T follicular helper cell (primary cell): ENCODE measurements at regions not wholly inside any gene's neighbourhood (a gene's known extent, or its start where the extent isn't known, plus 50 kb on each side); places are given as distances from the start of the nearest gene placed in this dataset.

Experiments used
- DNase-seq: peaks from one replicate; pipeline ENCODE4 v3.0.0-alpha.2; 2020; ENCODE audit warnings: low read depth

DNA sequence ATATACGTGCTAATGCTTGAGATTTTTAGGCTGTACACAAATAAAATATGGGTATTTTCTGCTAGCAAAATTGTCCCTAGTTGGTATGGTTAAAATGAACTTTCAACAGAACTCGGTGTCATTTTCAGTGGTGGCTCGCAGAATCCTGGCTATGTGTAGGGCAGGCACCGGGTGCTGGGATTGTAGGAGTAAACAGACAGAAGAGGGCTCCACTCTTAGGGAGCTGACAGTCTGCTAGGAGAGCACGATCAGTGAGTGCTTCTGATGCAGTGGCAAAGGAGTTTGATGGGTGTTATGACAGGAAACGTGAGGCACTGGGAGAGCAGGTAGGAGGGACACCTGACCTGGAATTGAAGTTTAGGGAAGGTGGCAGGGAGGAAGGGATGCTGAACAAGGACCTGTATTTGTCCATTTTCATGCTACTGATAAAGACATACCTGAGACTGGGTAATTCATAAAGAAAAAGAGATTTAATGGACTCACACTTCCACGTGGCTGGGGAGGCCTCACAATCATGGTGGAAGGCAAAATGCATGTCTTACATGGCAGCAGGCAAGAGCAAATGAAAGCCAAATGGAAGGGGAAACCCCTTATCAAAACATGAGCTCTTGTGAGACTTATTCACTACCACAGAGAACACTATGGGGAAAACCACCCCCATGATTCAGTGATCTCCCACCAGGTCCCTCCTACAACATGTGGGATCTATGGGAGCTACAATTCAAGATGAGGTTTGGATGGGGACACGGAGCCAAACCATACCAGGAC is 105.4 kb upstream of the LCLAT1 start:
- DNase-seq = no peak

- DNase-seq = no peak
Observed at GRCh38 chr2:30346471-30347169, 100.4 kb upstream of the LCLAT1 start.

GRCh38 chr2:30348825-30349224 is 98.2 kb upstream of the LCLAT1 start:
- no peak for DNase-seq

DNA sequence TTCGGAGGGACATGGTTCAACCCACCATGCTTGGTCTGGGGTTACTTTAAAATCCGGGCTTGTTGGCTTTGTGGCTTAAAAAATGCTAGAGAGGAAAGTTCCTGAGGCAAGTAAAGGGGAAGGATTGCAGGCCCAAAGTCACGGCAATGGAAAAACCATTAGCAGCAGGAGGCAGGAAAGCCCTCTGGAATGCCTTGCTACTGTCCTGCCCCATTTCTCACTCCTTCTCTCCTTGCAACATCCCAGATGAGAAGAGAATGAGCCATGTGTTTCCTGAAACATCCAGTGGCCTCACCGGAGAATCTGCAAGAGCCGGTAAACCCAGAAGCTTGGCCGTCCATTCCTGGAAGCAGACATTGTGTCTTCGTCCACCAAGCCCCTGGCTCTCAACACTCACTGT is 97.4 kb upstream of the LCLAT1 start:
- DNase-seq = no peak

GRCh38 chr2:30351116-30351515 is 95.9 kb upstream of the LCLAT1 start:
- DNase-seq = no peak

GRCh38 chr2:30351949-30352348 is 95.1 kb upstream of the LCLAT1 start:
- no peak for DNase-seq

DNA sequence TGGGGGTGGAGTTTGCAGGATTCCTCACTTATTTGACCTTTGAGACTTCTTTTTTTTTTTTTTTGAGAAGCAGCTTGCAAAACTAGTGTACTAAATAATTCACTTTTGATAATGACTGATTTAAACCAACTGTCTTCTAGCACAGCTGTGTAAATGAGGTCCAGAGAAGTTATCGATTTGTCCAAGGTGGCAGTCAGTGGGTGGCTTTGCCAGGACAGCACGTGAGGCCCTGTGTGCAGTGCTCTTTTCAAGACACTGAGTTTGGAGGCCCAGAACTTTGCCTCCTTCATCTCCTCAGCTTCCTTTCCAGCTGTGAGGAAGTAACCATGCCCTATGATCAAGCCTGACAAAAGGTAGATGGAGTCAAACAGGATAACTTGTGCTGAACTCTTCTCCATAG is 92.9 kb upstream of the LCLAT1 start:
- no peak for DNase-seq

- no peak for DNase-seq
Observed at GRCh38 chr2:30354621-30355020, 92.4 kb upstream of the LCLAT1 start.

GRCh38 chr2:30355306-30355705 is 91.7 kb upstream of the LCLAT1 start:
- no peak for DNase-seq

- no peak for DNase-seq
Observed at GRCh38 chr2:30356071-30356470, 91.0 kb upstream of the LCLAT1 start.

DNA sequence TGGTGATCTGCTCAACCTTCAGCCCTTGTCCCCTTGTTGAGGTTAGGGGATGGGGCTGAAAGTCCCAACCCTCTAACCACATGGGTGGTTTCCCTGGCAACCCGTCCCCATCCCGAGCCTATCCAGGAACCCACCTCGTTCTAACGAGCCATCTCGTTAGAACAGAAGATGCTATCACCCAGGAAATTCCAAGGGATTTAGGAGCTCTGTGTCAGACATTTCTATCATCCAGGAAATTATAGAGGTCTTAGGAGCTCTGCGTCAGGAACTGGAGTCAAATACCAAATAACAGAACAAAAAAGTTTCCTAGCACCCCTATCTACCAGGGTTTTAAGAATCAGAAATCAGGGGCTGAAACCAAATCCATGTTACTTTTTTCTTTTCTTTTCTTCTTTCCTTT is 90.3 kb upstream of the LCLAT1 start:
- DNase-seq = no peak

GRCh38 chr2:30358351-30358750 is 88.7 kb upstream of the LCLAT1 start:
- no peak for DNase-seq

DNA sequence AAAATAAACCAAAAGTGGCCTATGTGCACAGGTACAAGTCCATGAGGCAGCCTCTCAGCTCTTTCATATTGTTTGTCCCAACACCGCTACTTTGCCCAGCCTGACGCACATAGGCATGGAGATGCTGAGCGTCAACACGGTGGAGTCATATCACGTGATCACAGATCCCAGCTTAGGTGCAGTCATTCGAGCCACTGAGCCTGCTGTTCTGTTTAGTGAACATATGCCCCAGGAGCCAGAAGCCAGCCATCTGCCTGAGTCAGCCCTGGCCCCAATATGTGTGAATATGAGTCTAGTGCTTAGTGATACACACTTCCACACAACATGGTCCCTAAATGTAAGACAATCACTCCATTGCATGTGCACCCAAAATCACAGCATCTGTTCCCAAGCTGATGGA is 88.2 kb upstream of the LCLAT1 start:
- no peak for DNase-seq

DNA sequence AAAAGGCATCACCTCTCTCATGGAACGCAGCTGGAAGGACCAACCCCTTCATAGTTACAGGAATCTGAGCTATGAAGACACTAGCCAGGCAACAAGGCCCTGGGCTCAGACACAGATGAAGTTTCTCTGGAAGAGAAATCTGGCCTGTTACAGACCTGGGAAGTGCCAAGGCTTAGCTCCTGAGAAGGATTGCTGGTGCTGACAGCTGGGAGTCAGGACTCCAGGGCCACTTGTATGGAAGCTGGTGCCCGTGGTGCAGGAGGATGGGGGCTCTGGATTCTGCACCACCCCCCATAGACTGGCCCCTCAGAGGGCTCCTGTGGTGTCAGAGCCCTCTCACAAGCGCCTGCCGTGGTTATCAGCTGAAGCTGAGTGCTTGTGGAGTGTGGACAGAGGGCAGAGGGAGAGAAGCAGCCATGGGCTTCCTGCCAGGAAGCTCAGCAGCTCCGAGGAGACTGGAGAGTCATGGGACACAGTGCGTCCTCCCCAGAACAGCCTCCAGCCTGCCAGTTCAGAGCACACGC is 87.3 kb upstream of the LCLAT1 start:
- DNase-seq = no peak

- DNase-seq = no peak
Observed at GRCh38 chr2:30361751-30362394, 85.2 kb upstream of the LCLAT1 start.

GRCh38 chr2:30362468-30363081 is 84.5 kb upstream of the LCLAT1 start:
- no peak for DNase-seq

GRCh38 chr2:30363406-30363805 is 83.6 kb upstream of the LCLAT1 start:
- DNase-seq = no peak

DNA sequence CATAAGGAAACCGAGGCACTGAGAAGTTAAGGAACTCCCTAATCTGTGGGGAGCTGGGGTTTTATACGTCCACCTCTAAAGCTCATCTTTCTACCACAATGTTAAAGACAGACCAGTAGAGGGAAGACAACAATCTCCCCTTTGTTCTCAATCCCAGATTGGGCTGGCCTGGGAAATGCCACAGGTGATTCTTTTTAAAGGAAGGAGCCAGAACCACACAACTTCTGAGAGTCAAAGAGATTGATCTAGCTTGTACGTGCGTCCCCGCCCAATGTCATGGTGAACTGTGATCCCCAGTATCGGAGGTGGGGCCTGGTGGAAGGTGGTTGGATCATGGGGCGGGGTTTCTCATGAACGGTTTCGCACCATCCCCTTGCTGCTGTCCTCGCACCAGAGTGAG is 81.8 kb upstream of the LCLAT1 start:
- DNase-seq = no peak

DNA sequence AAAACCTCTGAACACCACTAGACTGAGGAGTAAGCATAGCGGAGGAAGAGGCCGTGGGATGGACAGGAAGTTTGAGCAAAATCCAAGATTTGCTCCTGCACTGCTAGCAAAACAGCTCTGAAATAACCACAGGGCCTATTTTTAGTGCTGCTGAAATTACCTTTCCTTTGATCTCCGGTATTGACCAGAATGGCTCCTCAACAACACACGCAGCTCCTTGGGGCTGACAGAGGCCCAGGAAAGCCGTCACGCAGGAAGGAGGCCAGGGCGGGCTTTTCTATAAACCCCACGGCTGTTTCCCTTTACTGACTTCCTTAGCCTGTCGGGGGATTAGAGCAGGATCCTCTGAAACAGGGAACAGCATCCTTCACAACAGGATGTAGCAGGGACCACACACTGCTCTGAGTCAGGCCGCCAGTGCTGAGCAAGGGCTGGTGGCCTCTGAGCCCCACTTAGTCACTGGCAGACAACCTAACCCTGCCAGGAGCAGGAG is 80.8 kb upstream of the LCLAT1 start:
- DNase-seq = no peak

DNA sequence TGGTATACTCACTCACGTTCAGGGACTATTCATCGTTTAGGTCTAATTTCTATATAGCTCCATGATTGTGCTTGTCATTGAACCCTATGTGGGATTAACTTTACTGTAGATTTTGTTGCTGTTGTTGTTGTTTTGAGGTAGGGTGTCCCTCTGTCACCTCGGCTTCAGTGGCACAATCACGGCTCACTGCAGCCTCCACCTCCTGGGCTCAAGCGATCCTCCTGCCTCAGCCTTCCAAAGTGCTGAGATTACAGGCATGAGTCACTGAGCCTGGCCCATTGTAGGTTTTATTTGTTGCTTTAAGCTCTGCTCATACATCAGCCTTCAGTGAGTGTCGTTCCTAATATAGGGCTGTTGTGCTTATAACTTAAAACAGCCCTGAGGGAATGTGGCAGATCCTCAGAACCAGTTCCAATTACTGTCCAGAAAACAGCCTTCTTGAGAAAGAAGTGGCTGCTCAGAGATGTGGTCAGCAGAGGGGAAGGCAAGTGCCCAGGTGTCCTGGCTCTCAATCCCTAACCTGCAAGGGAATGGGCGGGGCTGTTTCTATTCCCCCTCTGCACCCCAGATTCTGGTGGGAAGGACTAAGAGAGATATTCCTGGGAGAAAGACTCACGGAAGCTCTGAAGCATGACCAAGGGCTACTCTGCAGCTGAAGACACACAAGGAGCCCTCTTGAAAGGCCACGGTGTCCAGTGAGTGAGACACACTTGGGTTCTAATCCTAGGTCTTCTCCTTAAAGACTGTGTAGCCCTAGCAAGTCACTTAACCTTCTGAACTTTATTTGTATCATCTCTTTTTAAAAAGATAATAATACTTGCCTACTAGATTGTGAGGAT is 79.6 kb upstream of the LCLAT1 start:
- DNase-seq = no peak

GRCh38 chr2:30368258-30368657 is 78.8 kb upstream of the LCLAT1 start:
- DNase-seq = no peak
